ENCODE measurements at regions not wholly inside any gene's neighbourhood (a gene's known extent, or its start where the extent isn't known, plus 50 kb on each side); places are given as distances from the start of the nearest gene placed in this dataset.

DNA sequence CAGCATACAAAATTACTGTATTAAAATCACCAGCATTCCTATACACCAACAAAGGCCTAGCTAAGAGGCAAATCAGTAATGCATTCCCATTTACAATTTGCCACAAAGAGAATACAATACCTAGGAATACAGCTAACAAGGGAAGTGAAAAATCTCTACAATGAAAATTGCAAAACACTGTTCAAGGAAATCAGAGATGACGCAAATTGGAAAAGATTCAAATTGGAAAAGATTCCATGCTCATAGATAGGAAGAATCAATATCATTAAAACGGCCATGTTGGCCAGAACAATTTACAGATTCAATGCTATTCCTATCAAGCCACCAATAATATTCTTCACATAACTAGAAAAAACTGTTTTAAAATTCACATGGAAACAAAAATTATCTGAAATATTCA is 123.0 kb upstream of the ANO5 start:
- ChIA-PET POLR2A (no interaction called here), CTCF (no interaction called here)
- no peaks in the 10 kb centered on the region for H3K36me3 Mint-ChIP-seq (ENCODE audit: insufficient read depth, unreplicated experiment)
- peaks cover 34% of the 10 kb centered on the region for H3K9me3 Mint-ChIP-seq (ENCODE audit: unreplicated experiment)
- no TSS peak for BruUV-seq (replicated peaks)
- H3K4me3 Mint-ChIP-seq (ENCODE audit: unreplicated experiment): no peak overlapping the region
- H3K27me3 Mint-ChIP-seq (ENCODE audit: insufficient read depth, unreplicated experiment): no peaks in the 10 kb centered on the region
- H3K27ac Mint-ChIP-seq (ENCODE audit: low read depth, unreplicated experiment): no peak overlapping the region
- DNase-seq (ENCODE audit: unreplicated experiment): no peak
- intact Hi-C loops (cut with micrococcal nuclease): no loop called here
- H3K4me1 Mint-ChIP-seq (ENCODE audit: insufficient read depth, unreplicated experiment): no peaks in the 10 kb centered on the region
- TF ChIP-seq, protein P1, sequence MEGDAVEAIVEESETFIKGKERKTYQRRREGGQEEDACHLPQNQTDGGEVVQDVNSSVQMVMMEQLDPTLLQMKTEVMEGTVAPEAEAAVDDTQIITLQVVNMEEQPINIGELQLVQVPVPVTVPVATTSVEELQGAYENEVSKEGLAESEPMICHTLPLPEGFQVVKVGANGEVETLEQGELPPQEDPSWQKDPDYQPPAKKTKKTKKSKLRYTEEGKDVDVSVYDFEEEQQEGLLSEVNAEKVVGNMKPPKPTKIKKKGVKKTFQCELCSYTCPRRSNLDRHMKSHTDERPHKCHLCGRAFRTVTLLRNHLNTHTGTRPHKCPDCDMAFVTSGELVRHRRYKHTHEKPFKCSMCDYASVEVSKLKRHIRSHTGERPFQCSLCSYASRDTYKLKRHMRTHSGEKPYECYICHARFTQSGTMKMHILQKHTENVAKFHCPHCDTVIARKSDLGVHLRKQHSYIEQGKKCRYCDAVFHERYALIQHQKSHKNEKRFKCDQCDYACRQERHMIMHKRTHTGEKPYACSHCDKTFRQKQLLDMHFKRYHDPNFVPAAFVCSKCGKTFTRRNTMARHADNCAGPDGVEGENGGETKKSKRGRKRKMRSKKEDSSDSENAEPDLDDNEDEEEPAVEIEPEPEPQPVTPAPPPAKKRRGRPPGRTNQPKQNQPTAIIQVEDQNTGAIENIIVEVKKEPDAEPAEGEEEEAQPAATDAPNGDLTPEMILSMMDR (IDR thresholded peaks at IDR 0.05; ENCODE audit: unreplicated experiment): no peak

DNA sequence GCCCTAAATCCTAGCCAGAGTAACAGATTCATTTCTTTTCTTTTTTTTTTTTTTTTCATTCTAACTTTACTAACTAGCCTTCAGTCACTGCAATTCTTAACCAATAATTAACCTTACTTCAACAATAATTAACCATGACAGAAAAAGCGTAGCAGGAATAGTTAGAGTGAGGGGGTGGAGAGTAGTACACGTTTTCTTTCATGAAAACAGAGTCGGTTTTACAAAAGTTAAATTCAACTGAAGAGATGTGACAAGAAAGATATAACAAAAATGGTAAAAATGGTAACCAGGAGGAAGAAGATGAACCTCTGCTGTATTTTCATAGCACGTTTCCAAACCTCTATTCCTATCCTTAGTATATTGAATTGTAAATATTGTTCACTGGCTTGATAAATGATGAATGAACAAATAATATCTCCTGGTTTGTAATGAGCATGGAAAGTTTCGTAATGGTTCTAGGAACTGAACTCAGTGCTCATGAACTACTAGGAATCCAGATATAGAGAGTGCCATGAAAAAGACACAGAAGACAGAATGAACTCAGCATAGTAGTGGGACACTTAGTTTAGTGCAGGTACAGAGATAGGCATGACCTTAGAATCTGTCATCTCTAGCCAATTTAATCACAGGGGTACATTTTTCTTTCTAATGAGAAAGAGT is 116.5 kb upstream of the ANO5 start:
- Mint-ChIP-seq H3K4me3 (ENCODE audit: unreplicated experiment) (no peak overlapping the region), H3K4me1 (ENCODE audit: insufficient read depth, unreplicated experiment) (no peaks in the 10 kb centered on the region), H3K27me3 (ENCODE audit: insufficient read depth, unreplicated experiment) (no peaks in the 10 kb centered on the region), H3K36me3 (ENCODE audit: insufficient read depth, unreplicated experiment) (no peaks in the 10 kb centered on the region), H3K9me3 (ENCODE audit: unreplicated experiment) (peaks cover 64% of the 10 kb centered on the region), H3K27ac (ENCODE audit: low read depth, unreplicated experiment) (no peak overlapping the region)
- TF ChIP-seq, protein P1 (IDR thresholded peaks at IDR 0.05; ENCODE audit: unreplicated experiment): no peak
- CTCF ChIA-PET: no interaction called here
- BruUV-seq (replicated peaks): no TSS peak
- intact Hi-C loops (cut with micrococcal nuclease): no loop called here
- no peak for DNase-seq (ENCODE audit: unreplicated experiment)
- POLR2A ChIA-PET: no interaction called here

DNA sequence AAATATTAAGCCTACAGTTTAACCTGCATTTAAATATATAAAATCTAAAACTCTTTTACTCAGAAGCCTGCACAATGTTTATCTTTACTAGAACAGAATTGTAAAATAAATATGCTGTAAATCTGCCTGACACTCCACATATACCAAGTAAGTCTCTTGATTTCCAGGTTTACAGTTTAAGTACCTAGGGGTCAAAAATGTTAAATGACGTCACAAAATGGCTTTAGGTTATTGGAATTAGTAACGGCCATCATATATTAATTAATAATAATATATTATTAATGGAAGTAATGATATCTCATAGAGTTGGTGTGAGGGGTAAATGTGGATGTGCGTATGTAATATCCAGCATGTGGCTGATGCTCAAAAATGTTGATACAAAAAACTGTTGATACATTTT is 114.8 kb upstream of the ANO5 start:
- Mint-ChIP-seq H3K36me3 (ENCODE audit: insufficient read depth, unreplicated experiment) (no peaks in the 10 kb centered on the region), H3K4me1 (ENCODE audit: insufficient read depth, unreplicated experiment) (no peaks in the 10 kb centered on the region), H3K9me3 (ENCODE audit: unreplicated experiment) (peaks cover 73% of the 10 kb centered on the region), H3K4me3 (ENCODE audit: unreplicated experiment) (no peak overlapping the region), H3K27me3 (ENCODE audit: insufficient read depth, unreplicated experiment) (no peaks in the 10 kb centered on the region), H3K27ac (ENCODE audit: low read depth, unreplicated experiment) (no peak overlapping the region)
- intact Hi-C loops (cut with micrococcal nuclease): no loop called here
- BruUV-seq (replicated peaks): no TSS peak
- DNase-seq (ENCODE audit: unreplicated experiment): no peak
- POLR2A ChIA-PET: no interaction called here
- CTCF ChIA-PET: no interaction called here
- TF ChIP-seq, protein P1 (IDR thresholded peaks at IDR 0.05; ENCODE audit: unreplicated experiment): no peak

DNA sequence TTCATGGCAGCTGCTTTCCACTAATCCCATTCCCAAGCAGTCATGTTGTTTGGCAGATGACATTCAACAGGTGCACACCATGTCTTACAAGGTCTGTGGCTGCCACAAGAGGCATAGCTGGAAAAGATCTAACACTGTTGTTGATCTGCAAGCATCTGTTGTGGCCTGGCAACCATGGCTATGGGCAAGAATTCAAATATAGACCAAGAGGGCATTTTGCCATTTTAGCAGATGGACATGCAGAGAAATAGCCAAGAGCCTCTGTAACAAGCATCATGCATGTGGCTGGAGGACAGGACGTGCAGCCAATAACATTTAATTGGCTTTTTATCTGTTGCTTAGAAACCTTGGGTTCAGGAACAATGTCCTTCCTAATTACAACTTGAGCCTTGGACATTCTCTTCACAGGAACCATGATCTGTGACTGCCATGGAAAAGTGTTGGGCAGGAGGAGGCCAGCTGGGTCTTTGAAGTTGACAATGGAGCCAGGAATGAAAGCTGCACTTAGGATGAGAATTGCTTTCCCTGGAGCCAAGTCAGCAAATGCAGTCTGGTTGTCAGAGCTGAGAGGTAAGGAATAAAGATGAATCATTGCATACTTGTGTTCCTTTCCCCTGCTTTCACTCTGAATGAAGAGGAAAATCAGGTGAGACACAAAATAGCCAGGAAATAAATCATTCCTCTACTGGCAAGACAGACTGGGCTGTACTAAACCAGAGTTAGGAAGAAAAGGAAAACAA is 113.6 kb upstream of the ANO5 start:
- H3K36me3 Mint-ChIP-seq (ENCODE audit: insufficient read depth, unreplicated experiment): no peaks in the 10 kb centered on the region
- no peak for DNase-seq (ENCODE audit: unreplicated experiment)
- ChIA-PET CTCF (interaction anchor here (0.6 kb wide), 1 partner anchor 117 kb away, joined by 3 read pairs; no protein-coding TSS in a partner anchor), POLR2A (no interaction called here)
- H3K27ac Mint-ChIP-seq (ENCODE audit: low read depth, unreplicated experiment): no peak overlapping the region
- H3K27me3 Mint-ChIP-seq (ENCODE audit: insufficient read depth, unreplicated experiment): no peaks in the 10 kb centered on the region
- no peaks in the 10 kb centered on the region for H3K4me1 Mint-ChIP-seq (ENCODE audit: insufficient read depth, unreplicated experiment)
- BruUV-seq (replicated peaks): no TSS peak
- H3K4me3 Mint-ChIP-seq (ENCODE audit: unreplicated experiment): no peak overlapping the region
- TF ChIP-seq, protein P1 (IDR thresholded peaks at IDR 0.05; ENCODE audit: unreplicated experiment): no peak
- H3K9me3 Mint-ChIP-seq (ENCODE audit: unreplicated experiment): peaks cover 64% of the 10 kb centered on the region
- intact Hi-C loops (cut with micrococcal nuclease): no loop called here
